ENCODE measurements at regions not wholly inside any gene's neighbourhood (a gene's known extent, or its start where the extent isn't known, plus 50 kb on each side); places are given as distances from the start of the nearest gene placed in this dataset.

GRCh38 chr17:68197997-68198930 lies 49.6 kb upstream of the AMZ2 start:
- Histone ChIP-seq H3K79me2 (ENCODE audit: low read length) (no peaks in the 10 kb centered on the region), H3K9me3 (replicated peaks; ENCODE audit: insufficient read depth, low read length) (no peaks in the 10 kb centered on the region), H4K20me1 (ENCODE audit: insufficient read depth, low read length) (no peaks in the 10 kb centered on the region), H3K9ac (ENCODE audit: low read length) (no peak overlapping the region), H3K9me2 (replicated peaks; ENCODE audit: insufficient read depth, low read length) (no peaks in the 10 kb centered on the region), H3K4me3 (ENCODE audit: low read length) (no peak overlapping the region), H3K27me3 (replicated peaks; ENCODE audit: insufficient read depth, low read length) (peaks cover 59% of the 10 kb centered on the region), H3K4me2 (ENCODE audit: low read depth, low read length) (peak overlapping the region; percentile 97; the same call in 1 of the 2 replicates), H3K4me1 (ENCODE audit: low read length) (peaks cover 13% of the 10 kb centered on the region), H3F3A (ENCODE audit: insufficient read depth, low read length) (peaks cover 3% of the 10 kb centered on the region; the same call in 1 of the 2 replicates), H3K36me3 (replicated peaks; ENCODE audit: insufficient read depth, low read length) (no peaks in the 10 kb centered on the region), H3K27ac (ENCODE audit: low read length) (no peak overlapping the region), H2AFZ (ENCODE audit: low read length) (no peak overlapping the region)
- TF ChIP-seq EZH2phosphoT487 (IDR thresholded peaks at IDR 0.05; ENCODE audit: low read length) (no peak), EZH2 (optimal IDR thresholded peaks at IDR 0.05; ENCODE audit: low read depth, low read length) (no peak)
- TF ChIP-seq, protein P1, sequence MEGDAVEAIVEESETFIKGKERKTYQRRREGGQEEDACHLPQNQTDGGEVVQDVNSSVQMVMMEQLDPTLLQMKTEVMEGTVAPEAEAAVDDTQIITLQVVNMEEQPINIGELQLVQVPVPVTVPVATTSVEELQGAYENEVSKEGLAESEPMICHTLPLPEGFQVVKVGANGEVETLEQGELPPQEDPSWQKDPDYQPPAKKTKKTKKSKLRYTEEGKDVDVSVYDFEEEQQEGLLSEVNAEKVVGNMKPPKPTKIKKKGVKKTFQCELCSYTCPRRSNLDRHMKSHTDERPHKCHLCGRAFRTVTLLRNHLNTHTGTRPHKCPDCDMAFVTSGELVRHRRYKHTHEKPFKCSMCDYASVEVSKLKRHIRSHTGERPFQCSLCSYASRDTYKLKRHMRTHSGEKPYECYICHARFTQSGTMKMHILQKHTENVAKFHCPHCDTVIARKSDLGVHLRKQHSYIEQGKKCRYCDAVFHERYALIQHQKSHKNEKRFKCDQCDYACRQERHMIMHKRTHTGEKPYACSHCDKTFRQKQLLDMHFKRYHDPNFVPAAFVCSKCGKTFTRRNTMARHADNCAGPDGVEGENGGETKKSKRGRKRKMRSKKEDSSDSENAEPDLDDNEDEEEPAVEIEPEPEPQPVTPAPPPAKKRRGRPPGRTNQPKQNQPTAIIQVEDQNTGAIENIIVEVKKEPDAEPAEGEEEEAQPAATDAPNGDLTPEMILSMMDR (IDR thresholded peaks at IDR 0.05; ENCODE audit: low read length) = no peak
- DNase-seq = no peak

Measured in MM.1S (cell line).